ENCODE measurements at regions not wholly inside any gene's neighbourhood (a gene's known extent, or its start where the extent isn't known, plus 50 kb on each side); places are given as distances from the start of the nearest gene placed in this dataset.

GRCh38 chr20:50242548-50242862 lies 51.9 kb downstream of the CEBPB start (continued):
- TF ChIP-seq ZBTB26 (CRISPR knock-in tag; IDR thresholded peaks at IDR 0.05): no peak

GRCh38 chr20:50242863-50243609 lies 52.4 kb downstream of the CEBPB start:
- DNase-seq (ENCODE audit: extremely low read depth in 1 of 4, low spot score in 3 of 4): no peak
- intact Hi-C loops (cut with micrococcal nuclease): no loop called here
- no TSS peak for BruUV-seq (replicated peaks)
- H3K36me3 ChIP-seq (ENCODE audit: control insufficient read depth, insufficient read depth, low read length): no peaks in the 10 kb centered on the region
- no peaks in the 10 kb centered on the region for H3K9me1 ChIP-seq (ENCODE audit: control insufficient read depth, insufficient read depth, low read length)
- WGBS (ENCODE audit: insufficient coverage, low coverage, missing lambda C conversion rate): 44% methylated on average over 14 of the region's 27 CpGs
- no peaks in the 10 kb centered on the region for H4K20me1 ChIP-seq (replicated peaks; ENCODE audit: control insufficient read depth, insufficient read depth, low read length)
- POLR2A ChIA-PET: interaction anchor here (0.5 to 0.8 kb wide), 2 partner anchors 49 to 62 kb away, joined by 3 read pairs; no protein-coding TSS in a partner anchor
- peak overlapping the region in 1 of 2 experiments; percentile 47; a peak in 1 of 4 replicates for H3K9ac ChIP-seq (ENCODE audit: insufficient read depth in 1 of 2, low read depth in 2 of 2, low read length in 2 of 2)
- H3K4me2 ChIP-seq (ENCODE audit: insufficient read depth, low read length): no peak overlapping the region
- peaks cover 10 to 27% of the 10 kb centered on the region in 2 experiments for H3K27me3 ChIP-seq (ENCODE audit: control insufficient read depth in 2 of 2, insufficient read depth in 2 of 2, low read length in 2 of 2)
- no peak for ATAC-seq
- no peak for FAIRE-seq
- H3K4me1 ChIP-seq (replicated peaks in 1 of 2; ENCODE audit: control insufficient read depth in 2 of 2, insufficient read depth in 2 of 2, low read length in 2 of 2): peaks cover 8 to 19% of the 10 kb centered on the region in 2 experiments
- H3K27ac ChIP-seq (ENCODE audit: extremely low read depth, low read depth, low read length): no peak overlapping the region
- no peak overlapping the region for H3K4me3 ChIP-seq
- H2AFZ ChIP-seq (ENCODE audit: low read depth, low read length): no peak overlapping the region
- no peak for TF ChIP-seq FOSL1 (tag; conservative IDR thresholded peaks at IDR 0.05)
- no peak for TF ChIP-seq CBX3 (IDR thresholded peaks at IDR 0.05; ENCODE audit: borderline replicate concordance in 1 of 2, low read length in 2 of 2)
- no peak for TF ChIP-seq GTF3C2 (IDR thresholded peaks at IDR 0.05; ENCODE audit: borderline replicate concordance, extremely low read depth, insufficient read length)
- 0 out of 6 replicates have a peak, but pooled peaks of 1 of the 3 experiments have one; percentile 1 for TF ChIP-seq ZBTB11 (CRISPR knock-in tag; IDR thresholded peaks at IDR 0.05)
- in situ Hi-C loops (cut with MboI): no loop called here
- H3K79me2 ChIP-seq (ENCODE audit: control insufficient read depth, insufficient read depth, low read length): no peaks in the 10 kb centered on the region
- H3K9me3 ChIP-seq (replicated peaks; ENCODE audit: control insufficient read depth, insufficient read depth, low read depth, low read length): no peaks in the 10 kb centered on the region; the same call in 1 of the 2 replicates
- CTCF ChIA-PET (ENCODE audit: low intra/inter-chr PET ratio): no interaction called here

Measured in K562 (cell line).